Right lobe of liver (tissue), 4 donors: ENCODE measurements at regions not wholly inside any gene's neighbourhood (a gene's known extent, or its start where the extent isn't known, plus 50 kb on each side); places are given as distances from the start of the nearest gene placed in this dataset.

ENCODE experiments used
- POLR2A ChIP-seq: fragments of 450-650 bp; IDR thresholded peaks from one replicate; pipeline ENCODE4 v1.6.1; 2017; ENCODE audit warnings: antibody characterized with exemption, mild to moderate bottlenecking
- TF ChIP-seq, protein P1 (sequence below), 4 donors: fragments of 200-600 bp in 3 of 4; fragments of 450-650 bp in 1 of 4; IDR thresholded peaks; one replicate each; pipeline versions ENCODE4 v1.5.1 to v1.8.0; 2016 to 2022; ENCODE audit warnings: antibody characterized with exemption in 4 of 4, mild to moderate bottlenecking in 2 of 4
- donor health status: DM: no; HTN: no; CAD: no.
- donor health status: DM: no; HTN: no; CAD: no.
- donor health status: DM: no; HTN: yes; CAD: no.

DNA sequence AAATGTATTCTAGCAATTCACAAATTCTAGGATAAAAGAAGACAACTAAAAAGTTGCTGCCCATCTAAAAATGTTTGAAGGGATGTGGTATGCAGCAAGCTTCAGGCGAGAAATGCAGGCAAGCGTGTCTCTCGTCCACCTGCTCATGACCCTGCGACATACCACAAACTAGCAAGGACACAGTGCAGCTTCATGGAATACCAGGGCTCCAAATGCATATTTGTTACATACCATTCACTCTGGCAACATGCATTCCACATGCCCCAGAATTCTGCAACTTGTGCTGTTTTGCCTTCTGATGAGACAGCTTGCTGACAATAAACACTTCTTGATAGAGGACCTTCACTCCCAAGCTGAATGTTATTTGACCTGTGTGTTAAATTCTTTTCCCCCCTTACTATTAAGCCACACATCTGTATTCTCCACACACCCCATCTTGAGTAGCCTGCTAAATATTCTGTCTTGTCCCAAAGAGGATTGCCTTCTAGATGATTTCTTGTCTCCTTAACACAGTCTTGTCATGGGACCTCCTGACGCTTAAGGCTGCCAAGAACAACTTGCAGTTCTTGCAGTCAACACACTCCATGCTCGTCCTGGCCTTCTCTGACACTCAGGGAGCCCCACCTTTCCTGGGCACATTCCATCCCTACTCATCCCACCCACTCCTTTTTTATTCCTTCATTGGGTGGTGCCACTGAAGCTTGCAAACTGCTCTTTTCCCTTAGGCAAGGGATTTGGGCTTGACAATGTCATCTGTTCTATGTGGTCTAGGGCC is 340.5 kb downstream of the PIK3R1 start:
- TF ChIP-seq POLR2A = no peak
- TF ChIP-seq, protein P1, sequence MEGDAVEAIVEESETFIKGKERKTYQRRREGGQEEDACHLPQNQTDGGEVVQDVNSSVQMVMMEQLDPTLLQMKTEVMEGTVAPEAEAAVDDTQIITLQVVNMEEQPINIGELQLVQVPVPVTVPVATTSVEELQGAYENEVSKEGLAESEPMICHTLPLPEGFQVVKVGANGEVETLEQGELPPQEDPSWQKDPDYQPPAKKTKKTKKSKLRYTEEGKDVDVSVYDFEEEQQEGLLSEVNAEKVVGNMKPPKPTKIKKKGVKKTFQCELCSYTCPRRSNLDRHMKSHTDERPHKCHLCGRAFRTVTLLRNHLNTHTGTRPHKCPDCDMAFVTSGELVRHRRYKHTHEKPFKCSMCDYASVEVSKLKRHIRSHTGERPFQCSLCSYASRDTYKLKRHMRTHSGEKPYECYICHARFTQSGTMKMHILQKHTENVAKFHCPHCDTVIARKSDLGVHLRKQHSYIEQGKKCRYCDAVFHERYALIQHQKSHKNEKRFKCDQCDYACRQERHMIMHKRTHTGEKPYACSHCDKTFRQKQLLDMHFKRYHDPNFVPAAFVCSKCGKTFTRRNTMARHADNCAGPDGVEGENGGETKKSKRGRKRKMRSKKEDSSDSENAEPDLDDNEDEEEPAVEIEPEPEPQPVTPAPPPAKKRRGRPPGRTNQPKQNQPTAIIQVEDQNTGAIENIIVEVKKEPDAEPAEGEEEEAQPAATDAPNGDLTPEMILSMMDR (IDR thresholded peaks at IDR 0.05) = no peak
